HG03457 (cell line): ENCODE measurements at regions not wholly inside any gene's neighbourhood (a gene's known extent, or its start where the extent isn't known, plus 50 kb on each side); places are given as distances from the start of the nearest gene placed in this dataset.
A peak's percentile ranks its signal among the peaks of the same experiment; 100 is the strongest.
"Not testable (repeated sequence)": the region's sequence is repeated elsewhere in the genome, so short reads cannot be mapped to it uniquely, and the experiment has no call there.

ENCODE experiments used
- ATAC-seq: cut with Tn5 transposase; IDR thresholded peaks from one replicate; pipeline ENCODE4 v1.9.1; 2021; ENCODE audit warnings: moderate number of reproducible peaks; ENCODE audit not compliant: unreplicated experiment

DNA sequence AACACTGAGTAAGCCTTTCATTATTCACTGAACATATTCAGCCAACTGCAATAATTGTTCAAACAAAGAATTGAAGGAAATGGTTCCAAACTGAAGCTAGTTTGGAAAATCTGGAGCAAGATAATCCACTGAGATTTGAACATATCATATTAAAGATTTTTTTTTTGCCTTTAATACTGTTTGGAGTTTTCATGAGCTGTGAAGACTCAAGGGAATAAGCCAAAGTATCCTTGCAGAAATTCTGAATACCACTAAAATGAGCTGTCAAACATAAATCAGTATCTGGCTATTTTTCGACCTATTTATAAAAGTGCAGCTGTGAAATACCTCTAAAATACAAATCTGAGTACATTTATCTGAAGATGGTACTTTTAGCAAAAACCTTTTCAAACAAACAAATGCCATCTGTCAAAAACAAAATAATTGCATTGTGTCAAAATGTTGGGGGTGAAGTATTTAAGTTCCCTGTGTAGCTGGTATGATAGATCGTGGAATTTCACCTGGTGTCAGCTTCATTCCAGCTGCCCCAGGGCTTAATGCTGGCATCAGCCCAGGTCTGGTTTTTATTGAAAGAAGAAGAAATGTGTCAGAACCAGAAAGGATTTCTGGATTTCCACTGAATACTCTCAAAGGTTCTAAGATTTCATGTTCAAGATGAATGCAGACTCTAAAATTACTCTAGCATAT, 149.0 kb upstream of the GRAMD2B start:
- ATAC-seq: no peak

GRCh38 chr5:126274763-126275125, 148.5 kb upstream of the GRAMD2B start:
- ATAC-seq: no peak

- no peak for ATAC-seq
Observed at GRCh38 chr5:126277762-126278161, 145.4 kb upstream of the GRAMD2B start.

- ATAC-seq: no peak
Observed at GRCh38 chr5:126280343-126280742, 142.9 kb upstream of the GRAMD2B start.

DNA sequence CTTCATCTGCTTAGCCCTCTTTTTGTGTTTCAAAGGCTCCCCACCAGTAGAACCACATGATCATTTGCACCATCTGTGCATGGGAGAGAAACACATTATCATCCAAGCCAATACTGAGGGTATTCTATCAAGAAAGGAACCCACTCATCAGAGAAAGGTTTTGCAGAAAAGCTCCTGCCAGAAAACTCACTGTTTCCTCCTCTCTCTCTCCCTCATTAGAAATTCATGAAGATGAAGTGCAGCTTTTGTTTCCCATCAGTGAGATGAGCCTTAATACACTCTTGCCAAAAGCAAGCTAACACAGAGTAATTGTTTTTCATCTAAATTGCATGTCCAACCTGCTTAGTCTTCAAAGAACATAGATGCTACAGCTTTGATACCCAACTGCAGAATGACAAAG, 142.4 kb upstream of the GRAMD2B start:
- ATAC-seq: no peak

GRCh38 chr5:126284977-126285696, 138.1 kb upstream of the GRAMD2B start:
- ATAC-seq: no peak

DNA sequence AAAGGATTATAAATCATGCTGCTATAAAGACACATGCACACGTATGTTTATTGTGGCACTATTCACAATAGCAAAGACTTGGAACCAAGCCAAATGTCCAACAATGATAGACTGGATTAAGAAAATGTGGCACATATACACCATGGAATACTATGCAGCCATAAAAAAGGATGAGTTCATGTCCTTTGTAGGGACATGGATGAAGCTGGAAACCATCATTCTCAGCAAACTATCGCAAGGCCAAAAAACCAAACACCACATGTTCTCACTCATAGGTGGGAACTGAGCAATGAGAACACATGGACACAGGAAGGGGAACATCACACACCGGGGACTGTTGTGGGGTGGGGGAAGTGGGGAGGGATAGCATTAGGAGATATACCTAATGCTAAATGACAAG, 127.1 kb upstream of the GRAMD2B start:
- not testable (repeated sequence) for ATAC-seq

GRCh38 chr5:126300293-126300692, 122.9 kb upstream of the GRAMD2B start:
- ATAC-seq: no peak

DNA sequence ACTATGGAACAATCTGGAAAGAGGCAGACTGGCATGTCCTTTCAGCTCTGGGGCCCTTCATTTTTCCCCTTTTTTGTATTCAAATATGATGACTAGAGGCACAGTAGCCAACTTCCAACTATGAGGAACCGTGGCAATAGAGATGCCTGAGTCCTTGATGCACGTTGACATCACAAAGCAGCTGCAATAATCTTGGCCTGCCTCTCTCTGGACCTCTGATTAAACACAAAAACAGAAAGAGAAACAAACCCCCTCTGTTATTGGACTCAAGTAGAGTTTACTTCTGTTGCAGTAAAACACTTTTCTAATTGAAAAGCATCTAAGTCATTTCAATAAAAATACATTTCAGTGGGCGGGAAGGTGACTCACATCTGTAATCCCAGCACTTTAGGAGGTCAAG, 122.2 kb upstream of the GRAMD2B start:
- no peak for ATAC-seq

- ATAC-seq: no peak
Observed at GRCh38 chr5:126309860-126310259, 113.3 kb upstream of the GRAMD2B start.

DNA sequence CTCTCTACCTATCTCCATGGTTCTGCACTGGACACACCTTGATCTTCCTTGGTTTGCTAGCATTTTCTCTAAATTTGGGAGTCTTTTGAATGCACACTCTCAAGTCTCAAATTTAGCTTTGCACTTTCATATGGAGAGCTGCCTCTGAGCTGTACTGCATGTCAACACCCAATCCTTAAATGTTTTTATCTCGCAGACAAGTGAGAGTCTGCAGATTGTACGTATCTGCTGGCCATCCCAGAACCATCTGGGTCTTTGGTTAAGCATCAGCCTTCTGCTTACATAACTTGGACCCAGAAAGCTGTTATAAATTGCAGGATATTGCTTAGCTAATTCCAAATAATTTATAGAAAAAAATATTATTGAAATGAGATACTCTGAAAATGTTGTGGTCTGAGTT, 111.4 kb upstream of the GRAMD2B start:
- ATAC-seq: no peak

DNA sequence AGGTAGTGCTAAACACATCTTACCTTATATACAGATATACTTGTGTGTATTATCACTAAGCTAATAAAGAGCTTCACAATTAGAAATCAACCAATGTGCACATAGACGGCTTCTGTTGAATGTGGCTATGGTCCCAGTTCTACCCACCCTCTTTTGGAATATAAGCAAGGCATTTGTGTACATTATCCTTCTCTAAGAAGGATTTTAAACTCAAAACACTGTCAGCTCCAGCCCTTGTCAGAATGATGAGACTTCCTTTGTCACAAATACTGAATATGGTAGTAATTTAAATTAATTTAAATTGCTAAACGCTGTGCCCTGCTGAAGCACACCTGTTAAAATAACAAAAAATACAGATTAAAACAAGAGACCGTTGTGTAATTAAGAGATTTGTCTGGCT, 107.9 kb upstream of the GRAMD2B start:
- ATAC-seq: no peak

GRCh38 chr5:126332326-126332725, 90.9 kb upstream of the GRAMD2B start:
- no peak for ATAC-seq

DNA sequence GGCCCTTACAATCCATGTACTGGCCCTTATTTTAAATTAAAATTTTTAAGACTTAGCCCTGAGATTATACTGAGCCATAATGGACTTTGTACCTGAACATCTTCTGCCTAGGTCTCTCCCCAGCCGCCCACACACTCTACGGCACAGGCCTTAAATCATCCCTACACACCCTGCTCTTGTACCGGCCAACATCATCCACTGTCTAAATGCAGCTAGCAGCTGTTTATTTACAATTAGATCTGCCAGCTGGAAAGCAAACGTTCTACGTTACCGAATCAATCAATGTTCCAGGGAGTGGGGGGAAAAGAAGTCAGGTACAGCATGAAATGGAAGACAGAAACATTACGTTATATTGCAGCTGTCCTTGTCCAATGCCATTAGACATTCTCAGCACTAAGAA, 88.4 kb upstream of the GRAMD2B start:
- ATAC-seq: no peak

DNA sequence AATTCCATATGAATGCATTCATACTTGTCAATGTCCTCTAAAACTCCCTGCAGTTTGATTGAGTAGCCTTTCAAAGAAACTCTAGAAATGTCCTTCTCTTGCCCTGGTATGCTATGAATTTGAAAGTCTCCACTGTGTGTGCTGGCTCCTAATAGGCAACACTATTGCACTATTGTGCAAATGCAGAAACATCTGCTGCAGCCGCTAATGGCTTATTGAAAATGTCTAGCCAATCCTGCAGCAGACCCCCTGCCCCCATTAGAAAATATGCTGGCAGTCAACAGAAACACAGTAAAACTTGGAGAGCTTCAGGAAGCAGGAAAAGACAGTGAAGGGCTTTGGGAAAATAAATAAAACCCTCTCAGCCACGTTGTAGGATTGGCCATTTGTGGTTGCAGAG, 87.3 kb upstream of the GRAMD2B start:
- ATAC-seq: no peak

- ATAC-seq: no peak
Observed at GRCh38 chr5:126338635-126339034, 84.6 kb upstream of the GRAMD2B start.

- ATAC-seq: peak; percentile 61
Observed at GRCh38 chr5:126339215-126339805, 83.9 kb upstream of the GRAMD2B start.

DNA sequence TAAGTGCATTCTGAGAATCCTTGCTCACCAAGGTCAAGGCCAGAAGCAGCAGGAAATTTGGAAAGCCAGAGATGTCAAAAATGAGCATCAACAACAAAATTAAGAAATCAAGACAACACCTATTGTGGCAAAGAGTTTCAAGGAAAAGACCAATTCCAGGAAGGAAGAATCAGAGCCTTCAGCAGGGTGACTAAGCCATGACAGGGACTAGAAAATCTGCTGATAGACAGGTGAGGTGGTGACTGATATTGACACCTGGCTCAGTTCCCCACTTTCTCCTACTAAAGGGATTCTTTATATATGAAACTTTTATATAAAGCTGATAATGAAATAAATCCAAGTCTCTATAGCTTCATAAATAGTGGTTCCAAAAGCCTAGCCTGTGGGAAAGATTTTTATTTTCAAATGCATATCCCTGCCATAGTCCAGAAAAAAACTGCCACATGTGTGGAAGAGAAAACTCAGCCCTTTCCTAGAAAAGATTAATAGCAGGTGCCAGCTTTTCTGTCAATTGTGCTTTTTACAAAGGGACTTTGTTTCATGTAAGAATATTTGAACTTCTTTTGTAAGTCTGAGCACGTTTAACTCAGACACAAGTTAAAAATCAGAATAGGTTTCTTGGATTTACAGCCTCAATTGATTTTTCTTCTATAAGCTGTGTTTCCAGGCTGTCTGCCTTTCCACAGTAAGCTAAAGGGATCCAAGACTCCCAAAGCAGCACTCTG, 81.1 kb upstream of the GRAMD2B start:
- ATAC-seq: no peak

DNA sequence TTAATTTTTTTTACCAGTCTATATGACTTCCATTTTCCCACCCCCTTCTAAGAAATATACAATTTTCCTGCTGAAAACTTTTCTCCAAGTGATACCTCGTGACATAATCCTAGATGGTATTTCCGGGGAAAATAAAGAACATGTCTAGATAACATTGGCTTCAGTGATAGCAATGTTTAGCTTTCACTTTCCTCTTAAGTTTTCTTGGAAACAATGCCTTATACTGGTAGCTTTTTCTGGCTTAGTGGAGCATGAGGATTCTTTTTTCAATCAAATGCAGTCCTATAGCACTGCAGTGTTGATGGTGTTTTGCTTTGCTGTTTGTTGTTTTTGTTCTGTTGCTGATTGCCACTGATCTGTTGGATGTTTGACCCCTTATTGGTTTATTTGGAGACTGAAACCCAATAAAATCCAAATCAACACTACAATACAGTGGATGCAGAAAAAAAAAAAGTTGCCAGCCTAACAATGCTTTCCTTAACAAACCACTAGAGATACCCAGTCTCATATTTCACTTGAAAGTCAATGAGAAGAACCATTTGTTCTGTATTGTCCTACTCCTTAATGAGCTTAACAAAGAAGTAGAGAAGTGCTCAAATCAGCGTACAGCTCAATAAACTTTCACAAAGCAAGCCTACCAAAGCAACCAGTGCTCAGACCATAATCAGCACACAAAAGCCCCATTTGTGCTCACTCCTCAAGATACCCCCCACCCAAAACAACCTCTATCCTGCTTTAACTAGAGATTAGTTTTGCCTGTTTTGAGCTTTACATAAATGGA, 74.2 kb upstream of the GRAMD2B start:
- no peak for ATAC-seq

GRCh38 chr5:126351153-126351552, 72.1 kb upstream of the GRAMD2B start:
- ATAC-seq: no peak
